K562 (cell line): ENCODE measurements at regions not wholly inside any gene's neighbourhood (a gene's known extent, or its start where the extent isn't known, plus 50 kb on each side); places are given as distances from the start of the nearest gene placed in this dataset.

Experiments
- ADNP ChIP-seq: fragments of 200-800 bp; sonication (Bioruptor generic); IDR thresholded peaks from 2 replicates; pipeline ENCODE4 v1.6.1; 2016; ENCODE audit warnings: missing genetic modification characterization, missing compliant biosample characterization
- BDP1 ChIP-seq: IDR thresholded peaks from 3 replicates; pipeline ENCODE4 v1.6.1; 2011; ENCODE audit not compliant: insufficient read length, insufficient read depth
- CBFB ChIP-seq: sonication (generic); formaldehyde crosslinking; IDR thresholded peaks from 2 replicates; pipeline ENCODE4 v1.4.0; 2020; ENCODE audit warnings: mild to moderate bottlenecking, missing genetic modification reagents
- ERF ChIP-seq: fragments of 450-650 bp; formaldehyde crosslinking; IDR thresholded peaks from 2 replicates; pipeline ENCODE4 v1.4.0; 2020; ENCODE audit warnings: mild to moderate bottlenecking, mixed read lengths
- NCOA1 ChIP-seq: fragments of 450-650 bp; IDR thresholded peaks from 2 replicates; pipeline ENCODE4 v1.6.1; 2016; ENCODE audit warnings: low read depth
- YBX1 ChIP-seq: fragments of 450-650 bp; IDR thresholded peaks from 2 replicates; pipeline ENCODE4 v1.7.1; 2016; ENCODE audit warnings: mild to moderate bottlenecking
- ZBTB40 ChIP-seq, 2 experiments: fragments of 450-650 bp in 1 of 2; sonication (generic) in 1 of 2; formaldehyde crosslinking in 1 of 2; IDR thresholded peaks; 2 replicates each; pipeline versions ENCODE4 v1.7.1 to v1.9.0; 2016 to 2022; ENCODE audit warnings: inconsistent platforms in 1 of 2, mild to moderate bottlenecking in 1 of 2, missing genetic modification reagents in 1 of 2
- ZHX1 ChIP-seq: fragments of 150-350 bp; conservative IDR thresholded peaks from 2 replicates; pipeline ENCODE4 v1.6.1; 2014; ENCODE audit warnings: low read length
- ZNF217 ChIP-seq: sonication (generic); formaldehyde crosslinking; IDR thresholded peaks from 2 replicates; pipeline ENCODE4 v1.8.0; 2022; ENCODE audit warnings: mild to moderate bottlenecking, missing genetic modification reagents

GRCh38 chr2:160652236-160652635 lies 158.6 kb upstream of the RBMS1 start (continued):
- no peak for TF ChIP-seq ZBTB40 (IDR thresholded peaks at IDR 0.05)
- TF ChIP-seq ZBTB40 (CRISPR knock-in tag; IDR thresholded peaks at IDR 0.05): no peak
- TF ChIP-seq ADNP (tag): no peak
- TF ChIP-seq BDP1: no peak
- TF ChIP-seq ERF (CRISPR knock-in tag): no peak
- no peak for TF ChIP-seq YBX1
- TF ChIP-seq NCOA1: no peak
- no peak for TF ChIP-seq ZHX1
- TF ChIP-seq ZNF217: no peak
- TF ChIP-seq CBFB (CRISPR knock-in tag): no peak
